Left forelimb (tissue), 1 donor: ENCODE measurements at regions not wholly inside any gene's neighbourhood (a gene's known extent, or its start where the extent isn't known, plus 50 kb on each side); places are given as distances from the start of the nearest gene placed in this dataset.

Experiments
- DNase-seq: peaks from one replicate; pipeline ENCODE4 v3.0.0-alpha.2; 2018; ENCODE audit warnings: low spot score

- peak; percentile 59 for DNase-seq
Observed at GRCh38 chr2:43033466-43034241, 192.8 kb downstream of the ZFP36L2 start.

DNA sequence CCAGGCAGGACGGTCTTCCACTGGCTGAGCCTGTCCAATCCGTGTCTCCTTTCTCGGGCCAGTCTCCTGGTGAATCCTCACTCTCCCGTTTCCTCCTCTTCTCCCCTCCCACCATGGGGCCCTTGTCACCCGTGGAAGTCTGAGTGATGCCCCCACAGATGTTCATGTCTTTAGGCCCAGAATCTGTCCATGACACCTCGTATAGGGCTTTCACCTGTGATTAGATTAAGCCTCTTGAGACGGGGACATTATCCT lies 193.5 kb downstream of the ZFP36L2 start:
- DNase-seq = no peak

DNA sequence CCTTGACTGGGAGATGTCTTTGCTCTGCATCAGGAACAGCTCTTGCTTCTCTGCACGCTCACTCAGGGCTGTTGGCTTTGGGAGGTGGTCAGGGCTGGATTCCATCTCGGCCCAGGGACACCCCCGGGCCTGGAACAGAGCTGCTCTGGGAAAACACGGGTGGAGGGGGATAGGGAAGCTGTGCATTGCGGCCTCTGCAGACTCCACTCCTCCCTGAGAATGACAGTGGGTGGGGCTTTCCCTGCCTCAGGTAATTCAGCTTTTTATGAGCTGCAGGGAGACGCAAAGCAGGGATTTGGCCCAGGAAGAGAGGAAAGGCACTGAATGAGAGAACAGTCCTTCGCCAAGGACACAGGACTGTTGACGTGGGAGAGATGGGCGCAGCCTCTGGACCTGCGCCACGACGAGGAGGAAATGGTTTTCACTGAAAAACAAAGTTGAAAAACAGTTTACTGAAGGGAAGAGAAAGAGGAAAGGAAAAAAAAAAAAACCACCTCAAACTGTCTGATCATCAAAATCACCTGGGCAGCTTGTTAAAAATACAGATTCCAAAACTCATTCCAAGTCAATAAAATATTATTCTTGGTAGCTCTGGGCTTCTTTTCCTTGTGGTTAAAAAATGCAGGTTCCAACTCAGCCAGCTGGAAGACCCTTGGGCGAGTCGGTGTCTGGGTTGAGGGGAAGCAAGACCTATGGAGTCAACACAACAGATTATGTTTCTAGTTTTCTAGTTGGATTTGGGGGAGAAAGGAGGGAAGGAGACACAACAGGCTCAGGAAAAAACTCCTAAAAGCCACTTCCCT lies 194.0 kb downstream of the ZFP36L2 start:
- DNase-seq = peak; percentile 87

GRCh38 chr2:43031471-43032212 lies 194.8 kb downstream of the ZFP36L2 start:
- no peak for DNase-seq

GRCh38 chr2:43030551-43031307 lies 195.7 kb downstream of the ZFP36L2 start:
- peak; percentile 56 for DNase-seq

DNA sequence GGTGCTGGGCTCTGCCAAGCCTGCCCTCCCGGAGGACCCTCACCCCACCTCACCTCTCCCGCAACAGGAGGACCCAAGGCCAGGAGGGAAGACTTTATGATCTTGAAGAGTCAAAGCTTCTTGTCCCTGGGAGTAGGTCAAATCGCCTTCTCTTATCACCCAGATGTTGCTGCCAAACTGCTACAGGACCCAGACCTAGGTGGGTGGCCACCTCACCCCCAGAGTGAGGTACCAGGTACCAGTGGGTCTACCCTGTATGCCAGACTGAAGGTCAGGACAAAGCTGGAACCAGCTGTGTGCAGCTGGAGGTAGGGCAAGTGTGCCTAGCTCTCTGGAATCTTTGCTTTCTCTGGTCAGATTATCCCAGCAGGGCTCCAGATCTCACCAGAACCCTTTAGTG lies 197.2 kb downstream of the ZFP36L2 start:
- DNase-seq = peak; percentile 46

- no peak for DNase-seq
Observed at GRCh38 chr2:43028188-43028587, 198.2 kb downstream of the ZFP36L2 start.

DNA sequence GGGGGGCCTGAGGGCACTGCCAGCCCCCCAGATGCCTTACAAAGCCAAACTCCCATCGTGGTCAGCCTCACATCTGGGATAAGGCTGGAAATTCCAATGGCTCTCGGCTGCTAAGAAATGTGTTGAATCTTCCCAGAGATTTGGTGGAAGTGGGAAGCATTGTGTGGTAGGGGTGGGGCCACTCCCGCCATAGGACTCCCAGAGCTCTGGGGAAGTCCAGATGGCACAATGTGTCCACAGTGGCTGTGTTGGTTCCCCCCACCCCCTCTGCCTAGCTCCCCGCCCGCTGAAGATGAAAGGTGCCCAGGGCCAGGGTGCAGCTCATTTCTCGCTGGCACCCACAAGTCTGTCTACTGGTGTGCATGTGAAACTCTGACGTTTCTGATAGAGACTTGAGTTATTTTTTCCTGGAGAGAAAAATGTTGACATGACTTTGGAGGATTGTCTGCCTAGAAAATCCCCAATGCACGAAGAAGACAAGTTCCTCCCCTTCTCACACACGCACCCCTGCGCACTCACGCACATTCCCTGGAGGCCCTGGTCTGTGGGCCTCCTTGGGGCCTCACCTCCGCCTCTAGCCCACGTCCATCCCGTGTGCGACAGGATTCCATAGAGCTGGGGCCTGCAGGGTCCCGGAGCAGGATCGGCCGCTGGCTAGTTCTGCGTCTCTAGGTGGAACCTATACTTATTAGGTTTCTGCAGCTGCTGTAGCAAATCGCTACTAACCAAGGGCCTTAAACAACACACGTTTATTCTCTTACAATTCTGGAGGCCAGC lies 199.1 kb downstream of the ZFP36L2 start:
- DNase-seq = peak; percentile 74

DNA sequence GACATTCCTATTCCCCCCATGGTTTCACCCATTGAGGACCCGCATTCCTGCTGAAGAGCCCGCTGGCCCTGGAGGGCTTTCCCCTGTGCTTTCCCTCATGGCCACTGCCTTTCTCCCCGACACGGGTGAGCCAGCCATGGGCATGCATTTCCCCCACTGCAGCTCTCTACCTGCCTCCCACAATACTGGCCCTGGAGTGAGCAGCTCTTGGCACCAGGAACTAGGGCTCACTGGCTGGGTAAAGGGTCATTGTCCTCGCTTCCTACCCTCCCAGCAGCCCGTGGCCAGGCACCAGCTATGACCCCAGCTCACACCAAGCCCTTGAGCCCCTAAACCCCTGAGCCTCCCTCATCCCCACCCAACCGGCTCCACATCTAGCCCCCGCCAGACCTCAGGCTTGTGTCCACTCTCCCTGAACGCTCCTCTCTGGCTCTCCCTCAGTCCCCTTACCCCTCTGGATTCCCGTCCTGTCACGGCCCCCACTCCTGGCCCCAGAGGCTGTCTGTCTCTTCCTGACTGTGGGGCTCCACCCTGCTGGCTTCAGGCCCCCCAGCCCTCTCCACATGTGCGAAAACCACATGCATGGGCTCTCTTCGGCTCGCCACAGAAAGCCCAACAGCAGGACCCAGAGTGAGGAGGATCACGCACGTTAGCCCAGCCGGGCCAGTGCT lies 199.8 kb downstream of the ZFP36L2 start:
- DNase-seq = peak; percentile 52

DNA sequence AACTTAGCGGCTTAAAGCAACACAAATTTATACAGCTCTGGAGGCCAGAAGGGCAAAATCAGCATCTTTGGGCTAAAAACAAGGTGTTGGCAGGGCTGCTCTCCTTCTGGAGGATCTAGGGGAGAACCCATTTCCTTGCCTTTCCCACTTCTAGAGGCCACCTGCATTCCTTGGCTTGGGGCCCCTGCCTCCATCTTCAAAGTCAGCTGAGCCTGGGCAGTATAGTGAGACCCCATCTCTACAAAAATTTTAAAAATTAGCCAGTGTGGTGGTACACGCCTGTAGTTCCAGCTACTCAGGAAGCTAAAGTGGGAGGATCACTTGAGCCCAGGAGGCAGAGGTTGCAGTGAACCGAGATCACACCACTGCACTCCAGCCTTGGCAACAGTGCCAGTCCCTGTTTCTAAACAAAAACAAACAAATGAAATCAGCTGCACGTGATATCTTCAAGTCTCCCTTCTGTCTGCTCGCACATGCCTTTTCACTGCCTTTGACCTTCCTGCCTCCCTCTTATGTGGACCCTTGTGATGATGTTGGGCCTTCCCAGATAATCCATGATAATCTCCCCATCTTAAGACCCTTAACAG lies 200.6 kb downstream of the ZFP36L2 start:
- peak; percentile 41 for DNase-seq

GRCh38 chr2:43024515-43025011 lies 201.8 kb downstream of the ZFP36L2 start:
- peak; percentile 78 for DNase-seq

DNA sequence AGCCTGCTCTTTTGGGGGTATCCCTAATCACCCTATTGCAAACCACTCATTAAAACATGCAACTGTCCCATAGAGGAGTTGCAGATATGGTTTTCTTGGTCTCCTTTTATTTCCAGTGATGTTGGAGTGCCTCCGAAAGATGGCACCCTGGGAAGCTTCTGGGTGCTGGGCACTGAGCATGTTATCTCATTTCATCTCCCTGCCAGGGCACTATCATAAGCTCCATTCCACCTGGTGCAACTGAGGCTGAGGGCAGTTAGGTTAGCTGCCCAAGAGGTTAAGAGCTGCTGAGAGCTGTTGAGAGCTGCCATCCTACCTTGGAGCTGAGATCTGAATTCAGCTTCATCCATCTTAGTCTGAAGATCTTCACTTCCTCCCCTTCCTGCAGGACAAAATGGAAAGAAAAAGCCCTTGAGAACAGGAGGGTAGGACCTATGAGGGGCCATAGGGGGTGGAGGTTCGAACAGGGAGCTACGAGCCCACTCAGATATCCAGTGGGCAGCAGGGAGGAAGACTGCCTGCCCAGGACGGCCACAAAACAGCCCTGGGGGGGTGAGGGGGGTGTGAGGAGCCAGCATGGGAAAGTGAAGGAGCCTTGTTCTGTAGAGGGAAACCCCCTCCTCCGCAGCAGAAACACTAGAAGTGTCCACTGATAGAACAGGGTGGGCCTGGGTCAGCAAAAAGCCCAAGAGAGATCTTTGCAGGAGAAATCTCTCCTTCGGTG lies 202.5 kb downstream of the ZFP36L2 start:
- DNase-seq = peak; percentile 41

DNA sequence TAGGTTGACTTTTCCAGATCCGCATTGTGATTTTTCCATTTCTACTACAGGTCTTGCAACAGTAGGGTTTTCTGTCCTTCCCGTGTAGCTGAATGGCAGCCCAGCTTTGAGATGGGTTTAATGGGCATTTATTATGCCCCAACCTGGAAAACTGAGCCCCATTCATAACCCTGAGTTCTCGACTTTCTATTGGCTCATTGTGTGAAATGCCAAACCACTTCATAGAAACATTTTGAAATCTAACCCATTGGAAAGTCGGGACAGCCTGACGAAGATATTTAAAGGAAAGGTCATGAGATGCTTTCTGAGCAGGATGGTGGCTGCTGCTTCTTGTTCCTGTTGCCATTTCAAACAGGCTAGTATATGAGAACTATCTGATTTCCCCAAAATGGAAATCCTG lies 203.5 kb downstream of the ZFP36L2 start:
- DNase-seq = no peak

DNA sequence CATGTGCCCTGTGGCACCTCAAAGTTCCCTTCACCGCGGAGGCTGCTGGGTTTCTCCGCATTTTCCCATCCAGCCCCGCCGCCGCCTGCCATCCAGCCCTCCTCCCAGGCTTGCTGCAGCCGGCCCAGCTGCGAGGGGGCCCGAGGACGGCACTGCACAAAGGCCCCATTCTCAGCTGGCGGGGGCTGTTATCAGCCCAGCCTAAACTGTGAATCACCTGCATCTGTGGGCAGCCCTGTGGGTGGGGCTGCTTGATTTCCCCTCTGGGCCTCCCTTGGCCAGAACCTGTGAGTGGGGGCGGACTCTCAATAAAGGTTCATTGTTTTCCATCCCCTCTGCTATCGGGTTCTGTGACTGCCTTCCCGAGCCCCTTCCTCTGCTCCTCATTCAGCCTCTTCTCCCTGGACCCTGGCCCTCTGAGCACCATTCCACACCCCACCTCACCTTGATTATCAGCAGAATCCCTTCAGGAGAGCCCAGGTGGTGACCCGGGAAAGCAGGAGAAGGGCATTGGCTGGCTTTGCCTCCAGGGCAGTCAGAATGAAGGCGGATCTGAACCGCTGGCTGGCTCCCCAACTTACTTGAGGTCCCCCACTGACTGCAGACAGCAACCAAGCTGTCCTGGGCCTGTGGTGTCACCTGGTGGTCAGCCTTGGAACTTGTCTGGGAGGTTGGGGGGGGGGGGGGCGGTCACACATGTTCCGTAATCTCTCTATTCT lies 204.5 kb downstream of the ZFP36L2 start:
- DNase-seq = peak; percentile 58

DNA sequence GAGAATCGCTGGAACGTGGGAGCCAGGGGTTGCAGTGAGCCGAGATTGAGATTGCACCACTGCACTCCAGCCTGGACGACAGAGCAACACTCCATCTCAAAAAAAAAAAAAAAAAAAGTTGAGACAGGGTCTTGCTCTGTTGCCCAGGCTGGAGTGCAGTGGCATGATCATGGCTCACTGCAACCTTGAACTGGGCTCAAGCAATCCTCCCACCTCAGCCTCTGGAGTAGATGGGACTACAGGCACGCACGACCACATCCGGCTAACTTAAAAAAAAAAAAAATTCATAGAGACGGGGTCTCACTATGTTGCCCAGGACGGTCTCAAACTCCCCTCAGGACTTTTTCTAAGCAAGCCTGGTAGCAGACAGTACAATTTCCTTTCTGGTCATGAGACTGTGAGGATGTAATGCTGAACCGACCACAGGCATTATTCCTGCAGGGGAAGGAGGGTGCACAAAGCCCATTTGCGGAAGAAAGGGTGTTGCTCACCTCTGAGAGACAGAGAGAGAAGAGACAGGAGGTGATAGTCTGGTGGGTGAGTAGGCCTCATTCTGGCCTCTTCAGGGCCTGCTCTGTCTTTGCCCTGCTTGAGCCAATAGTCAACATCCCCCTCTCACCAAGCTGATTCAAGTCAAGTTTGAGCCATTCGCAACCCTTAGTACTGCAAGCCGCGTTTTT lies 205.3 kb downstream of the ZFP36L2 start:
- DNase-seq = peak; percentile 22

DNA sequence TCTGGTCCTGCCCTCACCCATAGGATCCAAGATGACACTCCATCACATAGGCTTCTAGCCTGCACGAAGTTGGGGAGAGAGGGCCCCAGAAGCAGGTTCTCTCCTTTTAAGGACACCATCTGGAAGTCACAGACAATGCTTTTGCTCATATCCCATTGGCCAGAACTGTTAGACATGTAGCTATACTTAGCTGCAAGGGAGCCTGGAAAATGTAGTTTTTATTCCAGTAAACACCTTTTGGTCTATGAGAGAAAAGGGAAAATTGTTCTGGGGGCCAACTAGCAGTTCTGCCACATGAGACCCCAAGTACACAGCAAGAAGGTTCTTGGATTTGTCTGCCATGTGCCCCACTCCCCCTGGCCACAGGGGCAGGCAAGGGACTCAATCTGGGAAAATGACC lies 206.1 kb downstream of the ZFP36L2 start:
- DNase-seq = peak; percentile 37

DNA sequence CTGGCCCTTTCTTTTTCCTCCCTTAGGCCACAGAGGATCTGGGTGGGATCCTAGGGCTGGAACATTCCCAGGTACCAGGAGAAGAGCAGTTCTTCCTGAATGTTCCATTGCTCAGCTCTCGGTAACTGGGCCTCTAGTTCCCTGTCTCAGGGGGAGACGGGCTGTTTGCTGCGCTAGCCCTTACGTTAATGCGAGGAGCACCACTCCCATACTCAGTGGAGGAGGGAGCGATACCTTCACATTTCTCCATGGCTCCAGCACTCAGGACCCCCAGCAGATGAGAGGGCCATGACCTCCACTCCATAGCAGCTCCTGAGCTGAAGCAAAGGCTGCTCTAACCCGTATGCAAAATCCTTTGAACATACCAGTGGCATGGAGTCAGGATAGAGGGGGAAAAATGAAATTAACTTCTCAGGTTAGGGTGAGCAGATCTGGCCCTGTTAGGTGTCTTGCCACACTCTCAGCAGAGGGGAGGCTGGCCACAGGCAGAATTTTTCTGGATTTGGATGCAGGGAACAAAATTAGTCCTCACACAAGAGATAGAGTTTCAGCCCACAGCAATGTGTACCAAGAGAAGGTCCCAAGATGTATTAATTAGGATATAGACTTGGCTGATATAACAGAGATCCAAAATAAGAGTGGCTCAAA lies 206.7 kb downstream of the ZFP36L2 start:
- peak; percentile 23 for DNase-seq

DNA sequence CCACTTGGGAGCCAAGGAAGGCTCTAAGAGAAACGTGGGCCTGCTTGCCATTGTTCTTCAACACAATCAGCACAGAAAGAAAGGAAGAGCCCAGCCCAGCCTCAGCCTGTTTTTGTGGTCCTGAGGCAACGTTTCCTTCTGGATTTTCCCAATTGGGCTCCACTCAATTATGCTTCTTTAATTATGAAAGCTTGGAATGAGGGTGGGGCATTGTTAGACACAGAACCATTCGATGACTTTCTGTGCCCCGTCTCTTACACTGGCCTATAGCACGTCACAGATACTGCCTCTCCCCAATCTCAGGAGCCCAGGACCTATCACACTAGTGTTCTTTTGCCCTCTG lies 207.4 kb downstream of the ZFP36L2 start:
- peak; percentile 2 for DNase-seq
